Adrenal gland (tissue), 9 donors: ENCODE measurements at regions not wholly inside any gene's neighbourhood (a gene's known extent, or its start where the extent isn't known, plus 50 kb on each side); places are given as distances from the start of the nearest gene placed in this dataset.

Source experiments
- DNase-seq, 7 donors: peaks; one replicate each; pipeline ENCODE4 v3.0.0-alpha.2; 2019 to 2020
- H3K27ac ChIP-seq, 5 donors: fragments of 200-600 bp; sonication (generic) in 4 of 5; 1 replicate in 3 of 5; 2 replicates in 2 of 5; pipeline versions ENCODE4 v1.5.1 to v1.8.0; 2016 to 2020; ENCODE audit warnings: mild to moderate bottlenecking in 1 of 5
- H3K27me3 ChIP-seq: fragments of 200-600 bp; 2 replicates; pipeline ENCODE4 v1.8.0; 2021
- H3K36me3 ChIP-seq, 2 donors: fragments of 200-600 bp; replicated peaks in 1 of 2; 1 replicate in 1 of 2; 2 replicates in 1 of 2; pipeline versions ENCODE4 v1.5.1 to v1.8.0; 2018 to 2022
- H3K4me1 ChIP-seq, 2 donors: fragments of 200-600 bp; replicated peaks in 1 of 2; 1 replicate in 1 of 2; 2 replicates in 1 of 2; pipeline versions ENCODE4 v1.5.1 to v1.8.0; 2018 to 2021
- H3K4me3 ChIP-seq, 4 donors: fragments of 200-600 bp; sonication (generic) in 3 of 4; one replicate each; pipeline ENCODE4 v1.5.1; 2016 to 2018
- H3K9me3 ChIP-seq, 3 donors: fragments of 200-600 bp; sonication (generic) in 1 of 3; replicated peaks in 1 of 3; 1 replicate in 2 of 3; 2 replicates in 1 of 3; pipeline versions ENCODE4 v1.5.1 to v1.8.0; 2016 to 2021
- POLR2A ChIP-seq, 2 donors: fragments of 450-650 bp; IDR thresholded peaks; one replicate each; pipeline ENCODE4 v1.6.1; 2017; ENCODE audit warnings: antibody characterized with exemption in 2 of 2, mild to moderate bottlenecking in 2 of 2, moderate library complexity in 1 of 2
- WGBS, 4 donors: extraction: QIAGEN DNeasy Blood & Tissue Kit in 2 of 4; methylation state at CpG; one replicate each; pipeline versions ENCODE4 v1.1.5 to v1.1.7; 2013 to 2017; 5-methylcytosine and 5-hydroxymethylcytosine counted together
- intact Hi-C, 2 donors: fragments of 100-400 bp; cut with DNase I; formaldehyde crosslinking; loops; one replicate each; pipeline versions ENCODE4 v1.14.1 to v1.15.0; 2022 to 2023
- TF ChIP-seq, protein P1 (sequence below), 6 experiments: fragments of 450-650 bp in 4 of 6; fragments of 200-600 bp in 2 of 6; sonication (generic) in 1 of 6; IDR thresholded peaks; 1 replicate in 5 of 6; 2 replicates in 1 of 6; pipeline versions ENCODE4 v1.5.1 to v1.8.0; 2016 to 2021; ENCODE audit warnings: antibody characterized with exemption in 6 of 6, mild to moderate bottlenecking in 2 of 6, moderate library complexity in 1 of 6
- donor health status: healthy with polysubstance abuse.
- donor health status: Bipolar disorder and iron deficiency.
- donor health status: DM: yes; HTN: yes; CAD: no.
- donor health status: DM: no; HTN: no; CAD: no.
- donor health status: DM: no; HTN: no; CAD: no.

DNA sequence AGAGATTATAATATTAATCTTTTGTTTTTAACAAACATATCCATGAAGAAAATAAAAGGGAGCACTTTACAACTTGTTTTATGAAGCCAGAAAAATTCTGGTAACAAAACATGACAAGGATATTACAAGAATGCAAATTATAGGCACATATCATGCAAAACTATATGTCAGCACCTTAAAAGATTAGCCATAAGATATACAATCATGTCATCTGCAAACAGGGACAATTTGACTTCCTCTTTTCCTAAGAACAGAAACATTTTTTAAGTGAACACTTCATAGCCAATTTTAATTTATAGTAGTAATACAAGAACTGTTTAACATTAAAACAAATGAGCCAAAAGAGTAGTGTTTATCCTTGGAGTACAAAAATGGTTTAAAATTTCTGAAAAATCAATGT, 916.5 kb upstream of the CNTN5 start:
- no peak for DNase-seq
- H3K36me3 ChIP-seq: no peaks in the 10 kb centered on the region
- H3K27me3 ChIP-seq: no peaks in the 10 kb centered on the region
- TF ChIP-seq, protein P1, sequence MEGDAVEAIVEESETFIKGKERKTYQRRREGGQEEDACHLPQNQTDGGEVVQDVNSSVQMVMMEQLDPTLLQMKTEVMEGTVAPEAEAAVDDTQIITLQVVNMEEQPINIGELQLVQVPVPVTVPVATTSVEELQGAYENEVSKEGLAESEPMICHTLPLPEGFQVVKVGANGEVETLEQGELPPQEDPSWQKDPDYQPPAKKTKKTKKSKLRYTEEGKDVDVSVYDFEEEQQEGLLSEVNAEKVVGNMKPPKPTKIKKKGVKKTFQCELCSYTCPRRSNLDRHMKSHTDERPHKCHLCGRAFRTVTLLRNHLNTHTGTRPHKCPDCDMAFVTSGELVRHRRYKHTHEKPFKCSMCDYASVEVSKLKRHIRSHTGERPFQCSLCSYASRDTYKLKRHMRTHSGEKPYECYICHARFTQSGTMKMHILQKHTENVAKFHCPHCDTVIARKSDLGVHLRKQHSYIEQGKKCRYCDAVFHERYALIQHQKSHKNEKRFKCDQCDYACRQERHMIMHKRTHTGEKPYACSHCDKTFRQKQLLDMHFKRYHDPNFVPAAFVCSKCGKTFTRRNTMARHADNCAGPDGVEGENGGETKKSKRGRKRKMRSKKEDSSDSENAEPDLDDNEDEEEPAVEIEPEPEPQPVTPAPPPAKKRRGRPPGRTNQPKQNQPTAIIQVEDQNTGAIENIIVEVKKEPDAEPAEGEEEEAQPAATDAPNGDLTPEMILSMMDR (IDR thresholded peaks at IDR 0.05): no peak
- no peak for TF ChIP-seq POLR2A (IDR thresholded peaks at IDR 0.05)
- no peaks in the 10 kb centered on the region for H3K9me3 ChIP-seq
- H3K27ac ChIP-seq: no peak overlapping the region
- intact Hi-C loops: no loop called here
- H3K4me1 ChIP-seq: no peaks in the 10 kb centered on the region
- H3K4me3 ChIP-seq: no peak overlapping the region

DNA sequence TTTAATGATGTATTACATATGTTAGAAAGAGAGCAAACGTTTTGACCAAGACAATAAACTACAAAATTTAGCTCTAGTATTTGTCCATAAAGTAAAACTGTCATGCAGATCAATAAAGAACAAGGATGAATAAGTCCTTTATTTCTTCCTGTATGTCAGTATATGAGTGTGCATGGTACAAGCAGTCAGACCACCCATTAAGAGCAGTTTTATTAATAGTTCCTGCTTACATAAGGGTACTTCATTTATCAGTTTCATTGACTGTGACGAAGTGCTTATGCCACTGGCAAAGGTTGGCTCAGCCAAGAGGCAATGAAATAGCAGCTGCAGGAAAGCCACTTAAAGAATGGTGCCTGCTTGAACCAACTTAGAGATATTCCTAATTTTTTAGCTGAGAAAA, 913.0 kb upstream of the CNTN5 start:
- H3K9me3 ChIP-seq: no peaks in the 10 kb centered on the region
- no peak for DNase-seq
- intact Hi-C loops: no loop called here
- no peaks in the 10 kb centered on the region for H3K4me1 ChIP-seq
- no peak overlapping the region for H3K27ac ChIP-seq
- TF ChIP-seq, protein P1 (IDR thresholded peaks at IDR 0.05): no peak
- no peak for TF ChIP-seq POLR2A (IDR thresholded peaks at IDR 0.05)
- 25 to 34% (median 31%) methylated on average over 2 of the region's 2 CpGs for WGBS, 4 donors
- H3K4me3 ChIP-seq: no peak overlapping the region
- H3K36me3 ChIP-seq: no peaks in the 10 kb centered on the region
- no peaks in the 10 kb centered on the region for H3K27me3 ChIP-seq

DNA sequence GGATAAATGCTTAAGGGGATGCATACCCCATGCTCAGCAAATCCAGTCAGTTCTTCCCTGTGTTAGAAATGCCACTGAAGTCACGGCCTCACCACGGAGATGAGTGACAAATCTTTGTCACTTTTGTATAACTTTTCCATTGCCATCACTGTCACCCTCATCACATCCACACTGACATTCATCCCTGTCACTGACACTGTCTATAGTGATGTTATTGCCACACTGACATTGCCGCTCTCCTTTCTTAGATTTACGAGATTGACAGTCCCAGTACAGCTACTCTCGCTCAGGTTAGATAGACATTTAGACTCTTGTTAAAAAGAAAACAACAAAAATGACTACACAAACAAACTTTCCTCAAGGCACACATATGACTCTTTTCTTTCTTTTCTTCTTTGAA, 910.7 kb upstream of the CNTN5 start:
- no peak overlapping the region for H3K27ac ChIP-seq
- 79 to 94% (median 84%) methylated on average over 5 of the region's 5 CpGs for WGBS, 4 donors
- DNase-seq: no peak
- H3K9me3 ChIP-seq: no peaks in the 10 kb centered on the region
- TF ChIP-seq POLR2A (IDR thresholded peaks at IDR 0.05): no peak
- TF ChIP-seq, protein P1 (IDR thresholded peaks at IDR 0.05): no peak
- H3K4me1 ChIP-seq: no peaks in the 10 kb centered on the region
- H3K36me3 ChIP-seq: no peaks in the 10 kb centered on the region
- intact Hi-C loops: no loop called here
- no peak overlapping the region for H3K4me3 ChIP-seq
- H3K27me3 ChIP-seq: no peaks in the 10 kb centered on the region

DNA sequence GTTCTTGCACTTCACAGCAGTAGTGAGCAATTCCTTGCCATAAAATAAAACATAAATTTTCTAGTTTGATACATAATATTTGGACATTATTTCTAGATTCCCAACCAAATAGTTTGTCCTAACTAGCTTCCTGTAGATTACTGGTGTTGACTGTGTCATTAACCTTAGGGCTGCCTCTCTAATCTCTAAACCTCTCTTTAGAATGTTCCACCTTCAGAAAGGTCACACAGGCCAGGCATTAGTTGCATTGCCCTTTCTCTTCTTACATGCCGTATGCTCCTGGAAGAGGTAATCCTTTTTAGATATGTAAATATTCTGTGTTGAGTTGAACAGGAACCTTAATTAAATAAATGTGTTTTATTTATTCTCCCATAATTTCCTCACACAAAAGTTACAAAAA, 904.9 kb upstream of the CNTN5 start:
- no peaks in the 10 kb centered on the region for H3K4me1 ChIP-seq
- no peak for TF ChIP-seq POLR2A (IDR thresholded peaks at IDR 0.05)
- intact Hi-C loops: no loop called here
- no peaks in the 10 kb centered on the region for H3K36me3 ChIP-seq
- no peaks in the 10 kb centered on the region for H3K9me3 ChIP-seq
- H3K4me3 ChIP-seq: no peak overlapping the region
- H3K27me3 ChIP-seq: no peaks in the 10 kb centered on the region
- no peak overlapping the region for H3K27ac ChIP-seq
- DNase-seq: no peak
- WGBS, 4 donors: 68 to 87% (median 75%) methylated on average over 1 of the region's 1 CpG

DNA sequence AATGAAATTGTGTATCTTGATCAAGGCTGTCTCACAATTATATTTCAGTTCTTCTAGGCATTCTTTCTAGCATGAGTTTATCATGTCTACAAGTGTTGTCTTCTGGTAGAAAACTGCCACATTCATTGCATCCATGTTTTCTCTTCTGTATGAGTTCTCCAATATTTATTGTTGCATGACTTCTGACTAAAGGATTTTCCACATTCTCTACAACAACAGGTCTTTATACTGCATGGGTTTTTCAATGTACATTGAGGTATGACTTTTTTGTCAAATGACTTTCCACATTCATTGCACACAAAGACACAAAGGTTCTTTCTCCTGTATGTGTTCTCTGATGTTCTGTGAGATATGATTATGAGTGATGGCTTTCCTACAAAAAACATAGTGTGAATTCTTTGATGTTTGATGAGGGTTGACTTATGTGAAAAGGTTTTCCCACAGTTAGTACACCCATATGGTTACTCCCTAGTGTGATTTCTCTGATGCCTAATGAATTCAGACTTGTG, 890.6 kb upstream of the CNTN5 start:
- Histone ChIP-seq H3K4me1 (no peaks in the 10 kb centered on the region), H3K27ac (no peak overlapping the region), H3K36me3 (no peaks in the 10 kb centered on the region), H3K4me3 (no peak overlapping the region), H3K9me3 (no peaks in the 10 kb centered on the region), H3K27me3 (no peaks in the 10 kb centered on the region)
- TF ChIP-seq POLR2A (IDR thresholded peaks at IDR 0.05): no peak
- TF ChIP-seq, protein P1 (IDR thresholded peaks at IDR 0.05): no peak
- DNase-seq: no peak
- intact Hi-C loops: no loop called here
